Hepatic stellate cell (primary cell): ENCODE measurements at regions not wholly inside any gene's neighbourhood (a gene's known extent, or its start where the extent isn't known, plus 50 kb on each side); places are given as distances from the start of the nearest gene placed in this dataset.

Source experiments
- DNase-seq: peaks from one replicate; pipeline ENCODE4 v3.0.0; 2011; ENCODE audit warnings: low spot score

DNA sequence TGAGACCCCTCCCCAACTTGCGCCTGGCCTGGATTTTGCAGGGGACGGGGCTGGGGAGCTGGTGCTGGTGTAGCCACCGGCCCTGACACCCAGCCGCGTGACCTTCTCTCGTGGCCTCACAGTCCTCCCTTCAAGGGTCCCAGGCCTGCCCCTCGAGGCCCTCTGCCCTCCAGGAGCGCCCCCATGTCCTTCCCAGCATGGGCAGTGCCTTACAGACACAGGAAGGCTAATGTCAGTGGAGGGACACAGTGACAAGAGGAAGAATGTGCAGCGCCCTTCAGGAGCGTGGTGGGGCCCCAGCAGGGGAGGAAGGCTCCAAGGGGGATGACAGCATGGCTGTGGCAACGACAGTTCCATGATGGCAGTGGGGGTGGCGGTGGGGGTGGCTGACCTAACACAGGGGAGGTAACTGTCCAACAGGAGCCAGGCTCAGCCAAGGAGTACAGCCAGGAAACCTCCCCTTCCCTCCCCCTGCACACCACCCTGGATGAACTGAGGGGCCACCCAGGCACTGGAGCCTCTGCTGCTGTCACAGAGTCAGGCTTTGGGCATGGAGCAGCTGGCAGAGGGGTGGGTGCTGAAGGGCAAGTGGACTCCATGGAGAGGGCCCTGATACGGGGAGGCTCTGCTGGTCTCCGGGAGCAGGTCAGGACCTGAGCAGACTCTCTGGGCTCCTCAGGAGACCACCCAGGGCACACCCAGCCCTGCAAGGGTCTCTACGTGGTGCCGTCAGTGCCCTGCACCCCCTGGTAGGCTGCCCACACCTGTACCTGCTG lies 76.0 kb upstream of the RET start:
- DNase-seq: no peak

DNA sequence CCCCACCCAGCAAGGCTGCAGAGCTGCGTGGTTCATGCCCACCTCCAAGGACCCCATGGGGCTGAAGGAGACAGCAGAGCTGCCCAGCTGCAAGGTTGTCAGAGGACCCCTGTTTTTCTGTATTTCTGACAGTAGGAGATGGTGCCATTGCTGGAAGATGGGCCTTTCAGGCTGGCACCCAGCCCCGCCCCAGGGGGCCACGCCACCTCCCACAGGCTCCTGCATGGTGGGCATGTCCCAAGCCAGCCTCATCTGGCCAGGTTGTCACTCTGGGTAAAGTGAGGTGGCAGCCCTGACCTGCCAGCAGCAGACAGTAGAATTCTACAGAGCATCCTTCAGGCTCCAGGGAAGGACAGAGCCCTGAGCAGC lies 75.5 kb upstream of the RET start:
- no peak for DNase-seq

DNA sequence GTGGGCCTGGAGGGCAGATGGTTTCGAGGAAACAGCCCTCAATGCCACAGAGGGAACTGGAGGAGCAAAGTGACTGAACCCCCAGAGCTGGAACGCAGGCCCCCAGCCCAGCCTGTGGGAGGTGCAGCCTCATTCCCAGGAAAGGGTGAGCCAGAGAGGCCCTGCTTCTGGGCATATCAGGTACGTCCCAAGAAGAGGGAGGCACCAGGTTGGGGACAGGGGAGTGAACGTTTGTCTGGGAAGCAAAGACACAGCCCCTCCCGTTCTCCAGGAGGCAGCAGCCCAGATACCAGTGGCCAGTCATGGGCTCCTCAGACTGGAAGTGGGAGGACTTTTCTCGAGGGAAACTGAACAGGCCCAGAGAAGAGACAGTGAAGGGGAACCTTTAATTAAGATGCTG lies 74.3 kb upstream of the RET start:
- no peak for DNase-seq

DNA sequence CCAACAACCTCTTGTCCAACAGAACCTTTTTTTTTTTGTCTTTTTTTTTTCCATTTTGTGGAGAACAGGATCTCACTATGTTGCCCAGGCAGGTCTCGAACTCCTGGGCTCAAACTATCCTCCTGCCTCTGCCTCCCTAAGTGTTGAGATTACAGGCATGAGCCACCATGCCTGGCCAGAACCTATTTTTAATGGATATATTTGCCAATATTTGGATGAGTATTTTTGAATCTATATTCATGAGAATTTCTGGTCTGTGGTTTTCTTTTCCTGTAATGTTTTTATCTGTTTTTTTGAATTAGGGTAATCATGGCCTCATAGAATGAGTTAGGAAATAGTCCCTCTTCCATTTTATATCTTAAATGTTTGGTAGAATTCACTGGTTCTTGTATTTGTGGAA lies 70.4 kb upstream of the RET start:
- DNase-seq: no peak

DNA sequence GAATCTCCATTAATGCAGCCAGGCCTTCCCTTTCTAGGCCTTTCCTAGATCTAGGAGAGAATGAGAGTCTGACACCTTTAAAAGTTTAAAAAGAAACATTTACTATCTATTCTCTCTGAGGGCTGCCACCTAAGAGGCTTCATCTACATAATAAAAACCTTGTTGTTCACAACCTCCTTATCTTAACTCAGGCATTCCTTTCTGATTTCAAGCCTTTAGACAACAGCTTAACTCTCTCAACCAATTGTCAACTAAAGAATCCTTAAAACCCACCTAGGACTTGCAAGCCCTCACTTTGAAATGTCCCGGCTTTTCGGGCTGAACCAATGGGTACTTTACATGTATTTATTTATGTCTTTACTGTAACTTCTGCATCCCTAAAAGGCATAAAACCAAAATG lies 64.3 kb upstream of the RET start:
- DNase-seq: no peak

DNA sequence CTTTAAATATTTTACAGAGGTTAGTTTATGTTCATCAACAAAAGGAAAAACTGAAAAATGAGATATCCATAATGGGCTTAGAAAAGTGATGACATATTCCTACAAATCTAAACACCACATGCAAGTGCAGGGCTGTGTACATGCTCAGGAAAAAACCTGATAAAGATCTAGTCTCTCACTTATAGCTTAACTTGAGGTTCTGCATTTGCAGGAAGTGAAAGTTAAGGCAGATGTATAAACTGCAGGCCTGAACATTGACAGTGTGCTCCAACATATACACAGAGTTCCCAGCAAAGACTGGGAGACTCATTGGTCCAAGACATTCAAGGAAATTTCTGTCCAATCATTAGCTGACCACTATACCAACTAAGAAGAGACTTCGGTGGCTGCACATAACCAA lies 63.8 kb upstream of the RET start:
- DNase-seq: no peak

DNA sequence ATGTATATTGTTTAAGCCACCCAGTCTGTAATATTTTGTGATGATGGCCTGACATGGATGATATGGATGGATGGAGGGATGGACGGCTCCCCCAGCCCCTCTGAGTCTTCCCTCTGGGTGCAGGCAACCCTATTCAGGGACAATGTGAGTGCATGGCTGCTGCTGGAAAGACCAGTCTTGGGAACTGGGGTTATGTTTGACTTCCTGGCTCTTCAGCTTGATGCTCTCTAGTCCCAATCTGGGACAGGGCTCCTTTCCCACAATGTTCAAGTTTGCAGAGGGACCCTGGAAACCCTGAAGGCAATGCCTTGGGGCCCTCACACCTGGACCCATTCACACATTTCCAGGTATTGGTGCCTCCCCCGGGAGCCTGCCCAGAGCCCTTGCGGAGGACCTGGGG lies 52.3 kb upstream of the RET start:
- no peak for DNase-seq

DNA sequence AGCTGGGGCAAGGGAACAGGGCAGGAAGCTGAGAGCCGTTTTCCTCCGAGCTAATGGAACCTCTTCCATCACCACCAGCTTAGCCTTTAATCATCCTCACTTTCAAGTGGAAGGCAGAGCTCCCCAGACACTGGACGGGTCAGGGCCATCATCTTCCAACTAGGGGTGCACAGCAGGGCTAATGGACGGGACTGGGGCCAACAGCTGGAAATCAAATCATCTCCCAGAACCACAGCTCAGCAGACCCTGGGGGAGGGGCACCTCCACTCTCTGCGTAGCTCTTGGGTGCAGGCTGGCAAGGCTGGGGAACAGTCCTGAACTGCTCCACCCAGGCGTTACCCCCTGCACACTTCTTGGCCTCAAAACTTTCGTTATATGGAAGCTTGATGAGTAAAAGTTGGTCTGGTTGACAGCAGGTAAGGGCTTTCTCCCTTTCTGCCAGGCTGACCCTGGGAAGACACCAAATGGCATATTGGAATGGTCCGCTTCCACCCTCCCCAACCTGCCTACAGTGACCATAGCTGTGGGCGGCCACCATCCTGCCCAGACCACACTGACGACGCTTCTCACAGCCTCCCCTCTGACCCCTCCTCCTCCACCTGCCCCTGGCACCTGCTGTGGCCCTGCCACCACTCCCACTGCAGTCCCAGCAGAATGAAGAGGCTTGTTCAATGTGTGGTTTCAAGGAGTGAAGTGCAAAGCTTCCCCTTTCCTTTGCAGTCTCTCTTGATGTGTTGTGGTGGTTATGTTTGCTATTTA lies 51.7 kb upstream of the RET start:
- no peak for DNase-seq

DNA sequence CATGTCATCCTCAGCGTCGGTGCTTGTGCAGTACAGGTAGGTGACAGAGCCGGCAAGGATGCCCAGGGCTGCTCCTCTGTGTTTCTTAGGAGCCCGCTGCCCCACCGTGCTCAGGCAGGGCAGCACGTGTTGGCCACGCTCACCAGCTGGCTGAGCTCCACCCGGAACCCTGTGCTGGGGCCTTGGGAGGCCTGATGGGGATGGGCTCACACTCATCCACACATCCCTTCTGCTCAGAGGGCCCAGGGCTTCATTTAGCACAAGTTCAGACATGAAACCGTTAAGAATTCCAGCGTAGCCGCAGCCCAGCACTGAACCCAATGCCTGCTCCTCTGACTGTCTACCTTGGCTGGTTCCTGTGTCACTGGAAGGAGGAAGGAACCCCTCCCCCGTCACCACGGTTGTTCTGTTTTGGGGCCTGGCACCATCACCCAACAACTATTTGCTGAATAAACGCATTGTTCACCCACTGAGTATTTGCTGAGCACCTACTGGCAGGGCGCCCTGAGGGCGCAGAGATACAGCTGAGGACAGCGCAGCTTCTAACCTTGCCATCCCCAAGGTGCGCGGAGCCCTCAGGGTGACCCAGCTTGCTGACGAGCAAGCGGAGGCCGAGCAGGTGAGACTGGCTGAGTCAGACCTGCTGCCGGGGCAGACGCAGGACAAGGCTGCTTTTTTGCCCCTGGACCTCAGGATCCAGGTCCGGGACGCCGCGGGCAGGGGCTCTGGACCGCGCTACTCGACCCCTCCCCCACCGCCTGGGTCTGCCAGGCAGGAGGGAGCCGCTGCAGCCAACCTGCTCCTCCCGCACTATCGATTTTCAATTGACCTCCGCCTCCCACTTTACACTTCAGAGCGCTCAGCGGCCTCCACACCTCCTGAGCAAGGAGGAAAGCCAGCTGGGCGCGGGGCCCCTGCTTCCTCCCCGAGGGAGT lies 50.6 kb upstream of the RET start:
- DNase-seq: no peak
